IPS-NIHi11 (cell line): ENCODE measurements at regions not wholly inside any gene's neighbourhood (a gene's known extent, or its start where the extent isn't known, plus 50 kb on each side); places are given as distances from the start of the nearest gene placed in this dataset.
A peak's percentile ranks its signal among the peaks of the same experiment; 100 is the strongest.

Experiments used
- DNase-seq: peaks from one replicate; pipeline ENCODE4 v3.0.0; 2012; ENCODE audit warnings: mixed read lengths, low spot score

- DNase-seq, result no peak
Observed at GRCh38 chr2:235358981-235359471, 134.8 kb upstream of the AGAP1 start.

GRCh38 chr2:235360446-235360845 lies 133.4 kb upstream of the AGAP1 start:
- no peak for DNase-seq

DNA sequence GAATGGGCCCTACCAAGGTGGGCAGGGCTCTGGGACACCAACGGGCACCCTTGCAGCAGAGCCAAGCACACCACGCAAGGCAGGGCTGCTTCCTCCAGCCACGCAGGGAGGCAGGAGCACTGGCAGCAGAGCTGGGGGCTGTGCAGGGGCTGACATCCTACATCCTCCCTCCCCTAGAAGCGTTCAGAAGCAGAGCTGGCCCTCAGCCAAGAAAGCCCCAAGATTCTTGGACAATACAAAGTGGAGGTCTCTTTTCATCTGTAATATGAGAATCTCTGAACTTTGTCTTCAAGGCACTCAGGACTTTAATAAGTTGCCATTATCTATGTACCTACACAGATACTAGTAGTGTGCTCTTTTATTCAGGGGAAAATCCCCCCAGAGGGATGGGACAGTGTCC lies 128.1 kb upstream of the AGAP1 start:
- no peak for DNase-seq

GRCh38 chr2:235366390-235366789 lies 127.5 kb upstream of the AGAP1 start:
- DNase-seq, result no peak

DNA sequence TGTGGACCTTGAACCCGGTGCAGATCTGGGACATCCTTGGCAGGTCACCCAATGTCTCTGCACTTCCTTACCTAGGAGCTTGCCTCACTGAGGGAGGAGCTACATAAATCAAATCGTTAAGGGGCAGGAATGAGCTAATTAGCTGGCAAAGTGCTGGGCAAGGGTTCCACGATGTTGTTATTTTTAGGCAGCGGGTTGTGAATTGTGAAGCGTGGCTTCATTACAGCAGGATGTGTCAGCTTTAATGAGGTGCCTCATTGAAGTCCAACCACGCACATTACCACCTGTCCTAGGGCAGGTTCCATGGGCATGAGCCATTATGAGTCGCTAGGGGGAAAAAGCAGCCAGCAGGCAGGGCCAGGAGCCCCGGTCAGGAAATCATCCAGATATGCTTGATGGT lies 127.0 kb upstream of the AGAP1 start:
- no peak for DNase-seq

GRCh38 chr2:235371018-235371417 lies 122.8 kb upstream of the AGAP1 start:
- DNase-seq, result no peak

- DNase-seq, result no peak
Observed at GRCh38 chr2:235373171-235373570, 120.7 kb upstream of the AGAP1 start.

GRCh38 chr2:235377176-235377575 lies 116.7 kb upstream of the AGAP1 start:
- DNase-seq, result no peak

DNA sequence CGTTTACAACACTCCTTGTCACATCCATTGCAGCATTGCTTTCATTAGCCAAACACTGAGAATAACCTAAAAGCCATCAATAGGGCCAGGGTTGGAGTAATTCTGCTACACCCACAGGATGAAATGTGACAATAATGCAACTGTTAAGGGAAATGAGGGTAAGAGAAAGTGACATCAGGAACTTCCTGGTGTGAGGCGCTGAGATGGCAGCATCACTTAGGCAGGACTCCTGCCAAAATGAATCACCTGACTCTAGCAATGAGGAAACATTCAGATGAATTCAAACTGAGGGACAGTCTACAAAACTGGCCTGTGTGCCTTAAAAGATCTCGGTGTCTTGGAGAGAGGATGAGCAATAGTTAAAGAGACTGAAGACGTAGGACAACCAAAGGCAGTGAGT lies 115.6 kb upstream of the AGAP1 start:
- DNase-seq, result no peak

GRCh38 chr2:235378944-235379343 lies 114.9 kb upstream of the AGAP1 start:
- DNase-seq, result no peak

DNA sequence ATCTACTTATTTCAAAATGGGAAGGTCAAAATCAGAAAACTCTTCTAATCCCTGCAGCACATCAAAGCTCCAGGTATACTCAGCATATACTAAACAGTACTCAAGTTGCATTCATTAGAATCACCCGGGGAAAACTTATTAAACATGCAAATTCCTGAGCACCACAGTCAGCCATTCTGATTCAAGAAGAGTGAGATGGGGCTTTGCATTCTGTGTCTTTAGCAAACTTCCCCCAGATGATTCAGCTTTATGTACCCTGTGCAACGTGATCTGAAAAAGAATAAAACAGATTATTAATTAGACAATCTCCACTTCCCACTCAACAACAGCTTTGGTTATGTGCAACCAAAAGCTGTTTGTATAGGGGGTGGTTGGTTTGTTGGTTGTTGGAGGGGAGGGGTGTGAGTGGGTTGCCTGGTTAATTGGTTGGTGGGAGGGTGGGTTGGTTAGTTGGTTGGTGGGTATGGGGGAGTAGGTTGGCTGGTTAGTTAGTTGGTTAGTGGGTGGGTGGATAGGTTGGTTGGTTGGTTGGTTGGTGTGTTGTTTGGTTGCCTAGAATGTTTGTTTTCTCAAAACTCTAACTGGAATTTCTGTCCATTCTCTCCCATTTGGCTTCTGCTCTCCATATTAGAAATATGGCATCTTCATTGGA lies 112.5 kb upstream of the AGAP1 start:
- no peak for DNase-seq

- no peak for DNase-seq
Observed at GRCh38 chr2:235382179-235382578, 111.7 kb upstream of the AGAP1 start.

DNA sequence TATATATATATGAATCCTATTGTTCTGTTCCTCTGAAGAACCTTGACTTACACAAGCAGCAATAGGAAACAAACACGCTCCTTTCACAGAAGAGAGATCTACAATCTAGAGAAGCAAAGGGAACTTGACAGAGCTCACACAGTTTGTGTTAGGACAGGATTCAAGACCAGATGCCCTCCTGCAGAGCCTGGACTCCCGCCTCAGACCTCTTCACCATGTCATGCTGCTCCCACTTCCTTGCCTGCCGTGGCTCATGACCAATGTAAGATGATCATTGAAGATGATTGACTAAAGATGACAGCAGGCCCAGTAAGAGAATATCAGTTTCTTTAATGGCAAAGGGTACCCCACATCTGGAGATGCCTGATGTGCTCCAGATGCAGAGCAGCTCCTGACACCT lies 111.2 kb upstream of the AGAP1 start:
- no peak for DNase-seq

DNA sequence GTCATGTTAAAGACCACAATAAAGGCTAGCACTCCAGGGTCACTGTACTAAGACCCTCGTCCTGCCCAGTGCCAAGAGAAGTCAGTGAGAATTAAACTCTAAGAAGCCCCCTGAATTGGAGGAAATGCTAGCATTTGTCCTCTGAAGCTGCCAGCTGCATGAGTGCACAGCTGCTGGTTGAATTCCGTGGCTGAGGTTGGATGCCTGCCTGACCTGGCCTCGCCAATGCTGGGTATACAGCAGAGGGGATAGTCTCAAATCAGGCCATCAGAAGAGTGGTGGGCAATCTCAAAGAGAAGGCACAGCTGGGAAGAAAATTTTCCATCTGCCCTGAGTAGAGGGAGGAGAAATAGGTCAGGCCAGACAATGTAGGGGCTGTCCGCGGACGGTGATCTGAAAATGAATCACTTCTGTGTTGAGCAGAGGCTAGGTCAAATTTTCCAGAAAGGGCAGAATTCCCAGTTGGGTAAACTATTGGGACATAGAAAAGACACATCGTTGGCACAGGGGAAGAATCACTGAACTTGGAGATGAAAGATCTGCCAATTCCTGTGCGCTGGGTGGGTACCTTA lies 110.5 kb upstream of the AGAP1 start:
- DNase-seq, result no peak

DNA sequence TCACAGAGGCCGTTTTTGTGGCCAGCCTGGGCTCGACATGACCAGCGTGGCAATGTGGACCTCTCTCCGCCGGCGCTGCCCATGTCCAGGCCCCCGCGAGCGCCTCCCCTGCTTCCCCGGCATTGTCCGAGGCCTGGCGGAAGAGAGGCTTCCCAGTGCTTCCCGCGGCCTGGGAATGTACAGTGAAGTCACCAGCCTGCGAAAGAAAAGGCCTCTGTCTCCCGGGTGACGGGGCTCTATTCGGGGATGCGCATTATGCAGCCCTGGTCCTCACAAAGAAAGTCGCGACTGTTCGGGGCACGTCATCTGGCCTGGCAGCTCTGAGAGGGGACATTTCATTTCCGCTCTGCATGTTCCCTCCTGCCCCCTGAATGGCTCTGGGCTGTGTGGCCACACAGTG lies 109.2 kb upstream of the AGAP1 start:
- peak; percentile 70 for DNase-seq

- DNase-seq, result no peak
Observed at GRCh38 chr2:235389626-235390025, 104.2 kb upstream of the AGAP1 start.

GRCh38 chr2:235390108-235390815 lies 103.6 kb upstream of the AGAP1 start:
- no peak for DNase-seq

DNA sequence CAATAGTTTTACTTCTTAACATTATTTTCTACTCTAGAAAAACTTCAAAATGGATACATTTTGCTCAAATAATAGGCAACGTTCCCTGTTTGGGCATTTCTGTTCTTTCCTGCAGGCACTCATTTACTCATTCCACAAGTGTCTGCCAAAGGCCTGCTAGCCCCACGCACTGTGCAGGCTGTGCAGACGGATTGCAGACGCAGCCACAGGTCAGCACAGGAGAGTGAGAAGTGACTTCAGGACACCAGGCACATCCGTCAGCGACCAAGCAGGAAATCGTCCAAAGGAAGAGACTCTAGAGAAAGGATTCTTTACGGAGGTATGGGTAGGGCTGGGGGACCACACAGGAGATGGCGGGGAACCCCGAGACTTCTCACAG lies 103.0 kb upstream of the AGAP1 start:
- DNase-seq, result no peak

DNA sequence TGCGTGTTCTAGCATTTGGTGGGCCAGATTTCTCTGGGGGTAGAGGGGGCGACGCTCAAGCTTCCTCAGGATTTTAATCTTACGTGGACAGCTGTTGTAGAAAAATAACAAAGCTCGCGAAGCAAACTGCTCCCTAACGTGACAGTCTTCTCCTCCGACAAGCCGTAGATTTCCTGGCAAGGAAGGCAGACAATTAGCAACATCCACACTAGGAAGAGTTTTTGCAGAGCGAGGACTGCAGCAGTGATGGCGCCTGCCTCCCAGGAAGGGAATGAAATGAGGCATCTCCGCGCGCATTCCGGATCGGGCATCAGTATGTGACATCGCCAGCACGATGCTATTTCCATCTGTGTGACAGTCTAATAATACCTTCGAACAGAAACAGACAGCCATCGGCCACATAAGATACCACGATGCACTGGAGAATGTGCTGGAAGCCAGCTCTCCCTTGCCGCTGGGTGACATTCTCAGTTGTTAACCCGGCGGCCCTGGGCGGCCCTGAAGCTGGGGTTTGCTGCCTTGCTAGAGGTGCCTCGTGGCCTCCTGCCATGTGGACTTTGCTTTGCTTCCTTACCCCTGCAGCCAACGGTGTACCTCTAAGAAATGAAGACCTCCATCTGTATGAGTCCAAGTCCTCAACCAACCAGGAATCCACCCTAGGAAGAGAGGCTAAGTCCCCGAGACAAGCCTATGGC lies 101.8 kb upstream of the AGAP1 start:
- no peak for DNase-seq

- no peak for DNase-seq
Observed at GRCh38 chr2:235394278-235394828, 99.5 kb upstream of the AGAP1 start.

- DNase-seq, result no peak
Observed at GRCh38 chr2:235396071-235396846, 97.6 kb upstream of the AGAP1 start.

DNA sequence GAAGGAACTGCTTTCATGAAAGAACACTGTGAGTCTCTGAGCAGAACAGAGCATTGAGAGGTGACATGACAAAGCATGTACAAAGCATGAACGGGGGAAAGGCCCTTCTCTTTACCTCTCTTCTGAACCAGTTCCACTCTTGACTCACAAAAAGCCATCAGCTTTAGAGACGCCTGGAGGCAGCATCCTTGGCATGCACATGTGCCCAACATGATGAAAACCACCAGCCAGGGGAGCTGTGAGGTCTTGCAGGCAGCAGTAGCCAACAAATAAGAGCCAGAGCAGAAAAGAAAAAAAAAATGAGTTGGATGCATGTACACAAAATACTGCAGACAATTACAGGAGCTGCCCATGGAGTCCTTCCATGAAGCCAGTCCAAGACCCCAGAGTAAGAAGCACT lies 95.5 kb upstream of the AGAP1 start:
- no peak for DNase-seq
